HG02943 (cell line): ENCODE measurements at regions not wholly inside any gene's neighbourhood (a gene's known extent, or its start where the extent isn't known, plus 50 kb on each side); places are given as distances from the start of the nearest gene placed in this dataset.
"Not testable (repeated sequence)": the region's sequence is repeated elsewhere in the genome, so short reads cannot be mapped to it uniquely, and the experiment has no call there.

Experiments
- ATAC-seq: cut with Tn5 transposase; IDR thresholded peaks from one replicate; pipeline ENCODE4 v1.9.1; 2021; ENCODE audit warnings: mild to moderate bottlenecking, low read depth, moderate library complexity; ENCODE audit not compliant: unreplicated experiment

- ATAC-seq = no peak
Observed at GRCh38 chr13:103692442-103692841, 626.2 kb upstream of the SLC10A2 start.

DNA sequence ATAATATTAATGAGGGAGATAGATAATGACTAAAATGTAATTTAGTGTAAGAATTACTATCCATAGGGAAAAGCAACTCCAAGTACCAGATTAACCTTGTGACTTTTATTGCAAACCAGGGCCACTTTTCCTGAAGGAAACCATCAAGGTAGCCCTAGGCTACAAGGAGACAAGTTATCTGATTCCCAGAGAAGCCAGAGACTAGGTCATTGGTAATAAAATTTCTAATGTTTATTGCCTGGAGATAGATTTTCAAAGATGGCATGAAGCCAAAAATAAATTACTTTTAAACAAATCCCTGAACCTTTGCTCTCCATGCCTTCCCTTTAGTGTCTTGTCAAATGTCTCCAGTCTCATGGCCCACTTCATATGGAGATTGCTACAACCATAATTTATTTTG is 610.1 kb upstream of the SLC10A2 start:
- no peak for ATAC-seq

- no peak for ATAC-seq
Observed at GRCh38 chr13:103671547-103671946, 605.3 kb upstream of the SLC10A2 start.

- ATAC-seq = no peak
Observed at GRCh38 chr13:103663996-103664395, 597.8 kb upstream of the SLC10A2 start.

DNA sequence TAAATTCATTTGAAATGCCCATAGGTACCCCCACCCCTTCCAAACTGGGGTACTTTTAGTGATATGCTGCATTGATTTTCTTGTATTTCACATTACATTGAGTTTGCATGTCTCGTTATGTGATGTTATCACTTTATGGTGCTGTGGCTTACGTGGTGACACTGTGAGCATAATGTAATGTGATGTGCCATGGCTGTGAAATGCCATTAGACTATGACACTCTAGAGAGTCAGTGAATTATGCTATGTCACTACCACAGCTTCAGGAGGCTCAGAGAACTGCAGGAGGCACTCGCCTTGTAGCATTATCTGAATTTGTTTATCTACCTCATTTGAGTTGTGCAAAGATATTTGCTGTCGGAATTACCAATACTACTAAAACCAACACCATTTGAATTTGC is 590.1 kb upstream of the SLC10A2 start:
- no peak for ATAC-seq

DNA sequence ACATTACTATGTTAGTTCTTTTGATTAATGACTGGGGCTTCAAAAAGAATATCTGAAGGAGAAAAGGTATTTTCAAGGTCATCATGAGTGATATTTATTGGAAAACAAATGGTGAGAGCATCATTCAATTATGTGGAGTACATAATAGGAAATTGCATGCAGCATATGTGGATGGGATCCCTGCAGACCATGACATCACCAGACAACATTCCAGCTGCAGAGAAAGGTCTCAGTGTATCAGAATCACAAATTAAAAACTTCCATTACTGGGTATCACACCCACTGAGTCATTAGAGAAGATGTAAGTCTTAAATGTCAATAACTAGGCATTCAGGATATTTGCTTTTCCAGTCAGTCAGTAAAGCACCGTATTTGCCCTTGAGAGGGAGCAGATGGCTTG is 574.4 kb upstream of the SLC10A2 start:
- ATAC-seq = no peak

GRCh38 chr13:103639326-103639725 is 573.1 kb upstream of the SLC10A2 start:
- no peak for ATAC-seq

- ATAC-seq = no peak
Observed at GRCh38 chr13:103638706-103639105, 572.5 kb upstream of the SLC10A2 start.

GRCh38 chr13:103634066-103634465 is 567.8 kb upstream of the SLC10A2 start:
- ATAC-seq = no peak

DNA sequence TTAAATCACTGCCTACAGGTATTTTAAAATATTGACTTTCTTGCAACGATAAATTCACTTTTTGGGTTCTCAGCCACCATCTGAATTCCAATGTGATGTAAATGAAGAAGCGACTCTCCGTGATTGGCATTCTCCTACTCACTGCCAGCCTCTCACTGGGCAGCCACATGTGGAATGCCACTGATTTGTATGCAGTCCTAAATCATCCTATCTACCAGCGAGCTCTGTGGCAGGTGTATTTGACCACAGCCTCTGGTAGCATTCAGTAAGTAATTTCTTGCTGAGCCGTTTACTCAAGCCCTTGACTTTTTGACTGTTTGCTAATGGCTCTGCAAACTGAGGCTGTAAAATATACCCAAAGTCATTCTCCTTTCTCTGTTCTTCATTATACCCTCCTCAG is 559.0 kb upstream of the SLC10A2 start:
- no peak for ATAC-seq

- ATAC-seq = no peak
Observed at GRCh38 chr13:103618151-103618550, 551.9 kb upstream of the SLC10A2 start.

DNA sequence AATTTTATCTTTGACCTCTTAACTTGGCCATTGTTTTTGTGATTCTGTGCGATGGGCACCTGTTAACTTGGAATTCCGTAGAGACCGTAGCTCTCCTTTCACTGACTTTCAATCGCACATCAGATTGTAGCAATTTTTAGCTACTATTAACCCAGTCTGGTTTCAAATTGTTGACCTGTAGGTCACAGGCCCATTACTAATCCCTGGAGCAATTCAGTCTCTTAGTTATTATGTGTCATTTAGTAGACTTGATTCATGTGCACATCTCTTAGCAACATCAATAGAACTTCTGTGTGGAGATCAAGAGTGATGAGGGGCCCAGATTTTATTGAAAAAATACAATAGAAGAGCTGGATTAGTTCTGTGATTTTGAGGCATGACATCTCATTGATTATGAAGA is 549.6 kb upstream of the SLC10A2 start:
- ATAC-seq = no peak

DNA sequence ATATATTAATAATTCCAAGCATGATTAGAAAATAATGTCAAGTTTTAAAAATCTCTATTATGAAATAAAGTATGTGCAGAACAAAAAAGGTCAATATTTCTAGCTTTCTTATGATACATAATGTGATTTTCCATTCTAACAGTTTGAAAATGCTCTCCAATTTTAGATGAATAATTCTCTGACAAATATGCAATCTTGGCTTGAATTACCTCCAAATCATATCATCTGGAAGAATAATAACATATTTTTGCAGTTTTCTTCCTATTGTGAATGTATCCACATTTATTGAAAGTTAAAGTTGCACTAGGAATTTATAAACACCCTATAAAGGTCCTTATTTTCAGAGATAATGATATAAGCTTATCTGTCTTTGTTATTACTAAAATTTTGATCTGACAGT is 548.5 kb upstream of the SLC10A2 start:
- ATAC-seq = no peak

GRCh38 chr13:103607995-103608394 is 541.8 kb upstream of the SLC10A2 start:
- peak; percentile 95 for ATAC-seq

DNA sequence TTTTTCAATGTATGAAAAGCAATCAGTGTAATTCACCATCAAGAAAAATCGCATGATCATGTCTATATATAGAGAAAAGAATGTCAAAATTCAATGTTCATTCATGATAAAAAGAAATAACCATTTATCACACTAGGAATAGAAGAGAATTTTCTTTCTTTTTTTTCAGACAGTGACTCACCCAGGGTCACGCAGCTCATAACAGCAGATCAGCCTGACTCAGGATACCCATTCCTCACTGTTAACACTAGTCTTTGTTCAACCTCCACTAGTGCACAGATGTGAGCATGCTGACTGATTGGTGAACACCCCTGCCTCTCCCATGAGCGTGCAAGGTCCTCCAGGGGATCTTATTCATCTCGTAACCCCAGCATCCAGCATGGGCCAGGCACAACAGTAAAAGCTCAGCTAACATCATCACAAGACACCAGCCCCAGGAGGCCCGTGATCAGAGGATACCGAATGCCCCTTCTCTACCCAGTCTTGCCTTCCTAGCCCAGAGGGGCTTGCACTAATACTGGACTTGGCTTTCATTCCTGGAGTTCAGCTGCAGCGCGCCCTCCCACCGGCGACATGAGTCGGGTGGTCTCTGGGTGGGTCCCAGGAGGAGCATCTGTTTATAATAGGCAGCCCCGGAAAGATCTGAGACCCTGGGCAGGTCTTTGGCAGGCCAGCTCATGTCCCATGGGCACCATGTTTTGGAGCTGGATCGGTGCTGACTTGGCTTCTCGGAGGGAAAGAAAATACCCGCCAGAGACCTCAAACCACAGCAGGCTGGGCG is 539.5 kb upstream of the SLC10A2 start:
- ATAC-seq = no peak

DNA sequence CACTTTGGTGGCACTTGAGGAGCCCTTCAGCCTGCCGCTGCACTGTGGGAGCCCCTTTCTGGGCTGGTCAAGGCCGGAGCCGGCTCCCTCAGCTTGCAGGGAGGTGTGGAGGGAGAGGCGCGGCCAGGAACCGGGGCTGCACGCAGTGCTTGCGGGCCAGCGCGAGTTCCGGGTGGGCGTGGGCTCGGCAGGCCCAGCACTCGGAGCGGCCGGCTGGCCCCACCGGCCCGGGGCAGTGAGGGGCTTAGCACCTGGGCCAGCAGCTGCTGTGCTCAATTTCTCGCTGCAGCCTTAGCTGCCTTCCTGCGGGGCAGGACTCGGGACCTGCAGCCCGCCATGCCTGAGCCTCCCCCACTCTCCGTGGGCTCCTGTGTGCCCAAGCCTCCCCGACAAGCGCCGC is 533.7 kb upstream of the SLC10A2 start:
- ATAC-seq = not testable (repeated sequence)

GRCh38 chr13:103598671-103599070 is 532.5 kb upstream of the SLC10A2 start:
- no peak for ATAC-seq

DNA sequence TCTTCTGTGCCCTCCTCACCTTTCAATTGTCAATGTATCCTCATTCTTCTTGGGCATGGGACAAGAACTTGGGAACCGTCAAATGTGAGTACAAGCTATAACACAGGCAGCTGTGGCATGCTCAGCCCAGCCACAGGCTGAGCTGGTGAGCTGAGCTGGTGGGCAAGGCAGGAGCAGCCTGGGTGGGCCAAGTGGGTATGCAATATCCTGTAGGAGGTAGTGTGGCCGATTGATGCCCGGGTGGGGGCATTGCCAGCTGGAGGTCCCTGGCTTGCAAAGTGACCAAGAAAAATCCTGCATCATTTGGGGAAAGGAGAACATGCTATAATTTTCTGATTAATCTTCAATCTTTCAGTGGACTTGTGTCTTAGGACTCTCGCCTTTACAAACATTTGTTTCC is 507.2 kb upstream of the SLC10A2 start:
- ATAC-seq = no peak

DNA sequence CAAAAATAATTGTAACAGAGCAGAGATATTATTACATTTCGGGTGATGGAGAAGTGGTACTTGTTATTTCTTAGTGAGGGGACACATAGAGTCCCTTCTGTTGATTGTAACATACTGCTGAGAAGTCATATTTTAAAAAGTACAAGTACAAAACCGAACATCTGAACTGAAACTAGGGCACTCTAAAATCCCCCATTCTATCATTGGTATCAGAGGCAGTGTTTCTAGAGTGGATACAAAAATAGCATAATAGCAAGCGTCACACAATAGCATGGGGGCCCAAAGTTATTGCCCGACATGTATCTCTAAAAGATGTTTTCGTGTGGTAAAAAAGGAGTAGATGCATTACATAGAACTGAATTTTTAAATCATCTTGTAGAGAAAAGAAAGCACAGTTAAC is 502.1 kb upstream of the SLC10A2 start:
- ATAC-seq = no peak

GRCh38 chr13:103557878-103558277 is 491.7 kb upstream of the SLC10A2 start:
- ATAC-seq = no peak

GRCh38 chr13:103556681-103557080 is 490.5 kb upstream of the SLC10A2 start:
- ATAC-seq = no peak

DNA sequence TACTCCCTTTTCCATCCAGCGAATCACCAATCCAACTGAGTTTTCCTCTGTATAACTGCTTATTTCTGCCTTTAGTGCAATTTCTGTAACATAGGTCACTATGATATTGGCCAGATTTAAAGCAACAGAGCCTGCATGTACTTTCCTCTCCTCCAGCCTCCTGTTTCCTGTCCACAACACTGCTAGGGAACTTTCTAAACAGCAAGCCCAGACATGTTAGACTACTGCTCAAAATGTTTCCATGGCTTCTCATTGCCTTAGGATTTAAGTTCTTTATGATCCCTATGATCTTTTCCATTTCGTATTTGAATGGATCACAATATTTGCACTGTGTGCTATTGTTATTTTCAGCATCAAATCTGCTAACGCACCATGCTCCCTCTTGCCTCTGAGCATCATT is 481.7 kb upstream of the SLC10A2 start:
- ATAC-seq = no peak

DNA sequence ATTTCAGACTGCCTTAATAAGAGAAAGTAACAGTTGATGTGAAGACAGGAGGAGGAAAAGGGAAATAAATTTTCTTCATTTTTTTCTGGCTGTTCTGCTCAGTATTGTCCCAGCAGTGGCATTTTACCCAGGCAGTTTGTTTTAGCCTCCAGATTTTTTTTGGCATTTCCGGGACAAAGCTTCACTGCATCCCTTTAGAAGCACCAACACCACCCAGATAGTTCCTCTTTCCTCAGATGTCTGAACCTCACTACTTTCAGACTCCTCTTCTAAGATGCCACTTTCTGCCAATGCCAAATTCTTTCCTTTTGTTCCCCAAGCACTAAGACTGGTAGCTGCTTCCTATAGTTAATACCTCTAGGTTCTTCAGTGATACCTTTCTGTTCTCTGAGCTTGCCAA is 480.1 kb upstream of the SLC10A2 start:
- no peak for ATAC-seq
